ENCODE measurements at regions not wholly inside any gene's neighbourhood (a gene's known extent, or its start where the extent isn't known, plus 50 kb on each side); places are given as distances from the start of the nearest gene placed in this dataset.

- Mint-ChIP-seq H3K9me3 (no peaks in the 10 kb centered on the region), H3K27me3 (no peaks in the 10 kb centered on the region), H3K4me3 (no peak overlapping the region), H3K4me1 (ENCODE audit: low read depth) (peaks cover 18% of the 10 kb centered on the region), H3K27ac (no peak overlapping the region), H3K36me3 (ENCODE audit: low read depth) (no peaks in the 10 kb centered on the region)
- intact Hi-C loops (cut with micrococcal nuclease), result no loop called here
Observed at GRCh38 chr14:66085665-66086064, 400.5 kb upstream of the CCDC196 start.

GRCh38 chr14:66087231-66087630, 398.9 kb upstream of the CCDC196 start:
- H3K4me1 Mint-ChIP-seq (ENCODE audit: low read depth), result peaks cover 15% of the 10 kb centered on the region
- no peak overlapping the region for H3K27ac Mint-ChIP-seq
- H3K36me3 Mint-ChIP-seq (ENCODE audit: low read depth), result no peaks in the 10 kb centered on the region
- no peak overlapping the region for H3K4me3 Mint-ChIP-seq
- H3K27me3 Mint-ChIP-seq, result no peaks in the 10 kb centered on the region
- no peaks in the 10 kb centered on the region for H3K9me3 Mint-ChIP-seq
- intact Hi-C loops (cut with micrococcal nuclease), result no loop called here

GRCh38 chr14:66088656-66089055, 397.5 kb upstream of the CCDC196 start:
- Mint-ChIP-seq H3K36me3 (ENCODE audit: low read depth) (no peaks in the 10 kb centered on the region), H3K9me3 (no peaks in the 10 kb centered on the region), H3K4me1 (ENCODE audit: low read depth) (peaks cover 12% of the 10 kb centered on the region), H3K4me3 (no peak overlapping the region), H3K27ac (no peak overlapping the region), H3K27me3 (no peaks in the 10 kb centered on the region)
- intact Hi-C loops (cut with micrococcal nuclease), result no loop called here

GRCh38 chr14:66092206-66092605, 394.0 kb upstream of the CCDC196 start:
- Mint-ChIP-seq H3K27ac (no peak overlapping the region), H3K4me3 (no peak overlapping the region)

GRCh38 chr14:66092748-66093147, 393.4 kb upstream of the CCDC196 start:
- Mint-ChIP-seq H3K27me3 (no peaks in the 10 kb centered on the region), H3K4me3 (no peak overlapping the region), H3K27ac (no peak overlapping the region), H3K36me3 (ENCODE audit: low read depth) (no peaks in the 10 kb centered on the region), H3K4me1 (ENCODE audit: low read depth) (no peaks in the 10 kb centered on the region), H3K9me3 (no peaks in the 10 kb centered on the region)
- intact Hi-C loops (cut with micrococcal nuclease), result no loop called here

More at GRCh38 chr14:66092206-66092605, 394.0 kb upstream of the CCDC196 start:
- Mint-ChIP-seq H3K9me3 (no peaks in the 10 kb centered on the region), H3K36me3 (ENCODE audit: low read depth) (no peaks in the 10 kb centered on the region), H3K4me1 (ENCODE audit: low read depth) (no peaks in the 10 kb centered on the region), H3K27me3 (no peaks in the 10 kb centered on the region)
- intact Hi-C loops (cut with micrococcal nuclease), result no loop called here

- H3K27ac Mint-ChIP-seq, result no peak overlapping the region
- no peaks in the 10 kb centered on the region for H3K9me3 Mint-ChIP-seq
- H3K27me3 Mint-ChIP-seq, result no peaks in the 10 kb centered on the region
- intact Hi-C loops (cut with micrococcal nuclease), result no loop called here
- H3K4me3 Mint-ChIP-seq, result no peak overlapping the region
- H3K4me1 Mint-ChIP-seq (ENCODE audit: low read depth), result no peaks in the 10 kb centered on the region
- H3K36me3 Mint-ChIP-seq (ENCODE audit: low read depth), result no peaks in the 10 kb centered on the region
Observed at GRCh38 chr14:66094001-66094727, 392.0 kb upstream of the CCDC196 start.

- Mint-ChIP-seq H3K4me1 (ENCODE audit: low read depth) (no peaks in the 10 kb centered on the region), H3K9me3 (no peaks in the 10 kb centered on the region), H3K27me3 (no peaks in the 10 kb centered on the region), H3K27ac (no peak overlapping the region), H3K4me3 (no peak overlapping the region), H3K36me3 (ENCODE audit: low read depth) (no peaks in the 10 kb centered on the region)
- intact Hi-C loops (cut with micrococcal nuclease), result no loop called here
Observed at GRCh38 chr14:66099451-66099850, 386.7 kb upstream of the CCDC196 start.

- intact Hi-C loops (cut with micrococcal nuclease), result no loop called here
- no peaks in the 10 kb centered on the region for H3K4me1 Mint-ChIP-seq (ENCODE audit: low read depth)
- no peaks in the 10 kb centered on the region for H3K27me3 Mint-ChIP-seq
- H3K36me3 Mint-ChIP-seq (ENCODE audit: low read depth), result no peaks in the 10 kb centered on the region
- no peak overlapping the region for H3K27ac Mint-ChIP-seq
- no peaks in the 10 kb centered on the region for H3K9me3 Mint-ChIP-seq
- no peak overlapping the region for H3K4me3 Mint-ChIP-seq
Observed at GRCh38 chr14:66099931-66100330, 386.2 kb upstream of the CCDC196 start.

- Mint-ChIP-seq H3K36me3 (ENCODE audit: low read depth) (no peaks in the 10 kb centered on the region), H3K27ac (no peak overlapping the region), H3K27me3 (no peaks in the 10 kb centered on the region), H3K4me1 (ENCODE audit: low read depth) (no peaks in the 10 kb centered on the region), H3K9me3 (no peaks in the 10 kb centered on the region), H3K4me3 (no peak overlapping the region)
- intact Hi-C loops (cut with micrococcal nuclease), result no loop called here
Observed at GRCh38 chr14:66101662-66102061, 384.5 kb upstream of the CCDC196 start.

- no peaks in the 10 kb centered on the region for H3K4me1 Mint-ChIP-seq (ENCODE audit: low read depth)
- no peaks in the 10 kb centered on the region for H3K36me3 Mint-ChIP-seq (ENCODE audit: low read depth)
- no peak overlapping the region for H3K27ac Mint-ChIP-seq
- H3K9me3 Mint-ChIP-seq, result no peaks in the 10 kb centered on the region
- H3K27me3 Mint-ChIP-seq, result no peaks in the 10 kb centered on the region
- H3K4me3 Mint-ChIP-seq, result no peak overlapping the region
- intact Hi-C loops (cut with micrococcal nuclease), result no loop called here
Observed at GRCh38 chr14:66104486-66104885, 381.7 kb upstream of the CCDC196 start.

GRCh38 chr14:66105815-66106214, 380.4 kb upstream of the CCDC196 start:
- H3K36me3 Mint-ChIP-seq (ENCODE audit: low read depth), result no peaks in the 10 kb centered on the region
- no peak overlapping the region for H3K27ac Mint-ChIP-seq
- H3K9me3 Mint-ChIP-seq, result no peaks in the 10 kb centered on the region
- no peaks in the 10 kb centered on the region for H3K27me3 Mint-ChIP-seq
- H3K4me1 Mint-ChIP-seq (ENCODE audit: low read depth), result no peaks in the 10 kb centered on the region
- intact Hi-C loops (cut with micrococcal nuclease), result no loop called here
- H3K4me3 Mint-ChIP-seq, result no peak overlapping the region

- Mint-ChIP-seq H3K27ac (no peak overlapping the region), H3K9me3 (peaks cover 8% of the 10 kb centered on the region), H3K36me3 (ENCODE audit: low read depth) (no peaks in the 10 kb centered on the region), H3K4me3 (no peak overlapping the region), H3K4me1 (ENCODE audit: low read depth) (no peaks in the 10 kb centered on the region), H3K27me3 (no peaks in the 10 kb centered on the region)
- intact Hi-C loops (cut with micrococcal nuclease), result no loop called here
Observed at GRCh38 chr14:66109426-66109825, 376.7 kb upstream of the CCDC196 start.

GRCh38 chr14:66111891-66112290, 374.3 kb upstream of the CCDC196 start:
- intact Hi-C loops (cut with micrococcal nuclease), result no loop called here
- Mint-ChIP-seq H3K9me3 (peaks cover 8% of the 10 kb centered on the region), H3K36me3 (ENCODE audit: low read depth) (no peaks in the 10 kb centered on the region), H3K27ac (no peak overlapping the region), H3K4me1 (ENCODE audit: low read depth) (no peaks in the 10 kb centered on the region), H3K27me3 (no peaks in the 10 kb centered on the region), H3K4me3 (no peak overlapping the region)

GRCh38 chr14:66114071-66114470, 372.1 kb upstream of the CCDC196 start:
- no peaks in the 10 kb centered on the region for H3K4me1 Mint-ChIP-seq (ENCODE audit: low read depth)
- intact Hi-C loops (cut with micrococcal nuclease), result no loop called here
- no peak overlapping the region for H3K4me3 Mint-ChIP-seq
- H3K36me3 Mint-ChIP-seq (ENCODE audit: low read depth), result no peaks in the 10 kb centered on the region
- H3K27me3 Mint-ChIP-seq, result no peaks in the 10 kb centered on the region
- peaks cover 8% of the 10 kb centered on the region for H3K9me3 Mint-ChIP-seq
- H3K27ac Mint-ChIP-seq, result no peak overlapping the region
